ENCODE measurements at regions not wholly inside any gene's neighbourhood (a gene's known extent, or its start where the extent isn't known, plus 50 kb on each side); places are given as distances from the start of the nearest gene placed in this dataset.
"Not testable (repeated sequence)": the region's sequence is repeated elsewhere in the genome, so short reads cannot be mapped to it uniquely, and the experiment has no call there.

GRCh38 chr1:120621278-120621677 is 102.5 kb upstream of the NBPF26 start:
- H3K9me3 ChIP-seq (ENCODE audit: low read depth, low read length); H3K4me1 ChIP-seq (ENCODE audit: insufficient read depth, low read length); H3K27me3 ChIP-seq (ENCODE audit: insufficient read depth, low read length); H3K4me3 ChIP-seq (ENCODE audit: low read length): not testable (repeated sequence)

DNA sequence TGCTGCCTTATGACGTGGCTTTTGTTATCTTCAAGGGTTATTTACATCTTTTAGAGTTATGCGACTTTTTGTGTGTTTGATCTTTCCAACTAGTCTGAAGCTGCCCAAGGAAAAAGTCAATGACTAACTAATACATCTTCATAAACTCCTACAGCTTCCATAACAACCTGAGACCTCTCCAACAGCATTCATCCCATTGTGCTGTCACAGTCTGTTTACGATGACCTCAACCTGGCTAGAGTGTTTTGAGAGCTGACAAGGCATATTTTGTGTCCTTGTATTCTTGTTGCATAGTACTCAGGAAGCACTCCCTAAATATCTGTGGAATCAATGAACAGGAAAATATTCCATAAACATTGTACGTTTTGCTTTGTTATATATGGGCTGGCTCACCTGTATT is 100.2 kb upstream of the NBPF26 start:
- H3K4me1 ChIP-seq (ENCODE audit: insufficient read depth, low read length); H3K27me3 ChIP-seq (ENCODE audit: insufficient read depth, low read length); H3K4me3 ChIP-seq (ENCODE audit: low read length); H3K9me3 ChIP-seq (ENCODE audit: low read depth, low read length): not testable (repeated sequence)

GRCh38 chr1:120624565-120625064 is 99.1 kb upstream of the NBPF26 start:
- H3K27me3 ChIP-seq (ENCODE audit: insufficient read depth, low read length); H3K9me3 ChIP-seq (ENCODE audit: low read depth, low read length); H3K4me1 ChIP-seq (ENCODE audit: insufficient read depth, low read length); H3K4me3 ChIP-seq (ENCODE audit: low read length): not testable (repeated sequence)

- not testable (repeated sequence) for H3K27me3 ChIP-seq (ENCODE audit: insufficient read depth, low read length); H3K4me1 ChIP-seq (ENCODE audit: insufficient read depth, low read length); H3K9me3 ChIP-seq (ENCODE audit: low read depth, low read length); H3K4me3 ChIP-seq (ENCODE audit: low read length)
Measured at GRCh38 chr1:120629832-120630455, 93.8 kb upstream of the NBPF26 start.

DNA sequence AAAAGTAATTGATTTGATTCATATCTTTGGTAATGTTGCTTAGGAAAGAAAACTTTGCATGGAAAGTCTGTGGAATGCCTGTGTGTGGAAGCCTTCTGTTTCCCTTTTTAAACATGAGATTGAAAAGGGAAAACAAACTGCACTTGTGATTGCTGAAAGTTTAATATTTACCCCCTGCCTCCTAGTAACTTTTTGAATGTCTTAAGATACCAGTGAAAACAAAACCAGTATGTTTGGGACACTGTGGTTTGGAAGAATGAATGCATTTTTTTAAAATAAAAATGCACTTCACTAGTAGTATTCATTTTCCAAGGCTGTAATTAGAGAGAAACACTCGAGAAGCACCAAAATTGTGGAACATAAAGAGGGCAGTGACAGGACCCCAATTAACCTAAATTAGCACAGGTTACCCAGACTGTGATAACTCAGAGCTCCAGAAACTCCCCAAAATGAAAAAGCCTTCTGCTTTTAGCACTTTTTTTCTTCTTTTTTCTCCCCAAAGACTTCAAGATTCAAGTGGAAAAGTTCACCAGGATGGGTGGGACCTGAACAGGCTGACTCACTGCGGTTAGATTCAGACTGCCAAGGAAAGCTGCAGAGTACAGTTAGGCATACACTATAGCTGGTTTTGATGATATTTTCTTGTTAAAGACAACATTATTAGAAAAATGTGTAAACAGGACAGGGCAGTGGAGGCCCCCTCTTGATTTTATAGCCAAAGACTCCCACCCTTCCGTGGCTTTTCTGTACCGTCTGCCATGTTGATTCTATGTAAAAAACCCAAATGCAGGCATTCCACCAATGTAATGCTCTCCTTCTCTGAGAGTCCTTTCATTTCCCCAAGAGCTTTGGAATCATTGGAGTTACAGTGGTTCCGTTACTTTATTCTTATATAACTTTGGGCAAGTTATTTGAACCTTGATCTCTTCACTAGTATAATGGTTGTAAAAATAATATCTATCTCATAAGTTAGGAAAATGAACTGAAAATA is 88.6 kb upstream of the NBPF26 start:
- H3K4me3 ChIP-seq (ENCODE audit: low read length); H3K9me3 ChIP-seq (ENCODE audit: low read depth, low read length); H3K27me3 ChIP-seq (ENCODE audit: insufficient read depth, low read length); H3K4me1 ChIP-seq (ENCODE audit: insufficient read depth, low read length): not testable (repeated sequence)

- H3K27me3 ChIP-seq (ENCODE audit: insufficient read depth, low read length); H3K4me3 ChIP-seq (ENCODE audit: low read length); H3K4me1 ChIP-seq (ENCODE audit: insufficient read depth, low read length); H3K9me3 ChIP-seq (ENCODE audit: low read depth, low read length): not testable (repeated sequence)
Measured at GRCh38 chr1:120640261-120641013, 83.3 kb upstream of the NBPF26 start.

- H3K4me1 ChIP-seq (ENCODE audit: insufficient read depth, low read length); H3K27me3 ChIP-seq (ENCODE audit: insufficient read depth, low read length); H3K9me3 ChIP-seq (ENCODE audit: low read depth, low read length); H3K4me3 ChIP-seq (ENCODE audit: low read length): not testable (repeated sequence)
Measured at GRCh38 chr1:120641014-120641302, 82.8 kb upstream of the NBPF26 start.

GRCh38 chr1:120647182-120647581 is 76.6 kb upstream of the NBPF26 start:
- H3K4me1 ChIP-seq (ENCODE audit: insufficient read depth, low read length); H3K4me3 ChIP-seq (ENCODE audit: low read length); H3K27me3 ChIP-seq (ENCODE audit: insufficient read depth, low read length); H3K9me3 ChIP-seq (ENCODE audit: low read depth, low read length): not testable (repeated sequence)

GRCh38 chr1:120648915-120649623 is 74.7 kb upstream of the NBPF26 start:
- not testable (repeated sequence) for H3K9me3 ChIP-seq (ENCODE audit: low read depth, low read length); H3K4me3 ChIP-seq (ENCODE audit: low read length); H3K4me1 ChIP-seq (ENCODE audit: insufficient read depth, low read length); H3K27me3 ChIP-seq (ENCODE audit: insufficient read depth, low read length)

GRCh38 chr1:120649730-120650129 is 74.0 kb upstream of the NBPF26 start:
- H3K4me1 ChIP-seq (ENCODE audit: insufficient read depth, low read length); H3K9me3 ChIP-seq (ENCODE audit: low read depth, low read length); H3K27me3 ChIP-seq (ENCODE audit: insufficient read depth, low read length); H3K4me3 ChIP-seq (ENCODE audit: low read length): not testable (repeated sequence)

- H3K4me1 ChIP-seq (ENCODE audit: insufficient read depth, low read length); H3K27me3 ChIP-seq (ENCODE audit: insufficient read depth, low read length); H3K4me3 ChIP-seq (ENCODE audit: low read length); H3K9me3 ChIP-seq (ENCODE audit: low read depth, low read length): not testable (repeated sequence)
Measured at GRCh38 chr1:120654114-120654513, 69.6 kb upstream of the NBPF26 start.

- H3K27me3 ChIP-seq (ENCODE audit: insufficient read depth, low read length); H3K4me3 ChIP-seq (ENCODE audit: low read length); H3K9me3 ChIP-seq (ENCODE audit: low read depth, low read length); H3K4me1 ChIP-seq (ENCODE audit: insufficient read depth, low read length): not testable (repeated sequence)
Measured at GRCh38 chr1:120655394-120655793, 68.4 kb upstream of the NBPF26 start.

- not testable (repeated sequence) for H3K9me3 ChIP-seq (ENCODE audit: low read depth, low read length); H3K4me3 ChIP-seq (ENCODE audit: low read length); H3K27me3 ChIP-seq (ENCODE audit: insufficient read depth, low read length); H3K4me1 ChIP-seq (ENCODE audit: insufficient read depth, low read length)
Measured at GRCh38 chr1:120656116-120656515, 67.6 kb upstream of the NBPF26 start.

DNA sequence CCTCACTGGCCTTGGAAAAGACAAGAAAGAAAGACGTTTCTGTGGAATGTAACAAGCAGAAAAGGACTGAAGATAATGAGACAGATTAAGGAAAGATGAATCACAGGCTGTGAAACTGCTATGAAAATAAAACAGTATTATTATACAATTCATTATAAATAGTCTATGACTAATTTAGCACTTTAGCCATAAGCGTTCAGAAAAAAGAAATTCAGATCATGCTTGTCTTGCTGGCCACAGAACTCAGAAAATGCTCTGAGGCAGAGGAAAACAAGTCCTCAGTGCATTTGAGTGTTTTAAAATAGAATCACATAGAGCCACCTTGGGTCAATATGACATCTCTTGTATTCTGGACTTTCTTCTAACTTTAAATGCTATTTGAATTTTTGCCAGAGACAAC is 65.9 kb upstream of the NBPF26 start:
- H3K27me3 ChIP-seq (ENCODE audit: insufficient read depth, low read length); H3K9me3 ChIP-seq (ENCODE audit: low read depth, low read length); H3K4me3 ChIP-seq (ENCODE audit: low read length); H3K4me1 ChIP-seq (ENCODE audit: insufficient read depth, low read length): not testable (repeated sequence)

DNA sequence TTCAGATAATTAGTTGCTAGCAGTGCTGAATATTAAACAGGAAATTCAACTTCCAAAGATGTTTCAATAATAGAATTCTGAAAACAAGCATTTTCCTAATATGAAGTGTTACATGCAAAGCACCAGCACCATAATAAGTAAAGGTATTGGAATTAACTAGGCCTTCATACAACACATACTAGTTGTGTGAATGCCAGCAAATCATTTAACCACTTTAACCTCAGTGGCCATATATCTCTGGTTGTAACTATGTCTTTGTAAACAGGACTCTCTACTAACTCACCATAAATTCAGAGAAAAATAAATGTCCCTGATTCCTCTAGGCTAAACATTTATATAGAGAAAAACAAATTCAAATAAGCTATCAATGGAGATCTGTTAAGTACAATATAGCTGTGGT is 65.1 kb upstream of the NBPF26 start:
- H3K4me1 ChIP-seq (ENCODE audit: insufficient read depth, low read length); H3K9me3 ChIP-seq (ENCODE audit: low read depth, low read length); H3K27me3 ChIP-seq (ENCODE audit: insufficient read depth, low read length): not testable (repeated sequence)

More for the DNA sequence above, 65.1 kb upstream of the NBPF26 start:
- H3K4me3 ChIP-seq (ENCODE audit: low read length): not testable (repeated sequence)
